NCI-H526 (cell line): ENCODE measurements at regions not wholly inside any gene's neighbourhood (a gene's known extent, or its start where the extent isn't known, plus 50 kb on each side); places are given as distances from the start of the nearest gene placed in this dataset.
"Not testable (repeated sequence)": the region's sequence is repeated elsewhere in the genome, so short reads cannot be mapped to it uniquely, and the experiment has no call there.

Experiments
- DNase-seq, 2 experiments: peaks; one replicate each; lab custom pipeline; 2025; lab: John Stamatoyannopoulos, UW

GRCh38 chr2:75432761-75433361, 127.9 kb downstream of the EVA1A start:
- DNase-seq = peak in 1 of 2 experiments; percentile 23

- DNase-seq = no peak
Measured at GRCh38 chr2:75431763-75432162, 129.0 kb downstream of the EVA1A start.

- no peak for DNase-seq
Measured at GRCh38 chr2:75431276-75431675, 129.5 kb downstream of the EVA1A start.

- DNase-seq = not testable (repeated sequence)
Measured at GRCh38 chr2:75430449-75430848, 130.3 kb downstream of the EVA1A start.

GRCh38 chr2:75428646-75429443, 131.9 kb downstream of the EVA1A start:
- DNase-seq = no peak

- no peak for DNase-seq
Measured at GRCh38 chr2:75428060-75428459, 132.7 kb downstream of the EVA1A start.

- DNase-seq = no peak
Measured at GRCh38 chr2:75424936-75425619, 135.7 kb downstream of the EVA1A start.

- no peak for DNase-seq
Measured at GRCh38 chr2:75421986-75422385, 138.8 kb downstream of the EVA1A start.

- no peak for DNase-seq
Measured at GRCh38 chr2:75416420-75417342, 144.1 kb downstream of the EVA1A start.

GRCh38 chr2:75415731-75416130, 145.0 kb downstream of the EVA1A start:
- no peak for DNase-seq

GRCh38 chr2:75415111-75415626, 145.6 kb downstream of the EVA1A start:
- no peak for DNase-seq

GRCh38 chr2:75411574-75411973, 149.2 kb downstream of the EVA1A start:
- DNase-seq = no peak

GRCh38 chr2:75410702-75411101, 150.0 kb downstream of the EVA1A start:
- DNase-seq = no peak

- no peak for DNase-seq
Measured at GRCh38 chr2:75408771-75409170, 152.0 kb downstream of the EVA1A start.

GRCh38 chr2:75407038-75407530, 153.7 kb downstream of the EVA1A start:
- DNase-seq = no peak

GRCh38 chr2:75406131-75406581, 154.6 kb downstream of the EVA1A start:
- DNase-seq = peak; percentile 67

- no peak for DNase-seq
Measured at GRCh38 chr2:75405000-75405399, 155.7 kb downstream of the EVA1A start.

- peak; percentile 46 to 67 for DNase-seq
Measured at GRCh38 chr2:75403991-75404428, 156.7 kb downstream of the EVA1A start.

- no peak for DNase-seq
Measured at GRCh38 chr2:75396314-75396713, 164.4 kb downstream of the EVA1A start.

- DNase-seq = not testable (repeated sequence)
Measured at GRCh38 chr2:75394764-75395163, 166.0 kb downstream of the EVA1A start.

GRCh38 chr2:75390169-75390568, 170.6 kb downstream of the EVA1A start:
- DNase-seq = peak; percentile 19 to 44
